Karpas-422 (cell line): ENCODE measurements at regions not wholly inside any gene's neighbourhood (a gene's known extent, or its start where the extent isn't known, plus 50 kb on each side); places are given as distances from the start of the nearest gene placed in this dataset.
"Not testable (repeated sequence)": the region's sequence is repeated elsewhere in the genome, so short reads cannot be mapped to it uniquely, and the experiment has no call there.

Source experiments
- DNase-seq: peaks from one replicate; pipeline ENCODE4 v3.0.0-alpha.2; 2015
- H2AFZ ChIP-seq: fragments of 200-600 bp; sonication (generic); 2 replicates; pipeline ENCODE4 v1.6.1; 2014; ENCODE audit warnings: antibody characterized with exemption, low read length, mixed read lengths
- H3K27ac ChIP-seq: fragments of 200-600 bp; sonication (generic); 2 replicates; pipeline ENCODE4 v1.5.1; 2014; ENCODE audit warnings: mild to moderate bottlenecking, low read length, moderate library complexity
- H3K27me3 ChIP-seq: fragments of 200-600 bp; sonication (generic); 2 replicates; pipeline ENCODE4 v1.6.1; 2014; ENCODE audit warnings: low read length, mixed read lengths
- H3K36me3 ChIP-seq: fragments of 200-600 bp; sonication (generic); 2 replicates; pipeline ENCODE4 v1.6.1; 2014; ENCODE audit warnings: low read length, mixed read lengths; ENCODE audit not compliant: insufficient read depth
- H3K4me1 ChIP-seq: fragments of 200-600 bp; sonication (generic); 2 replicates; pipeline ENCODE4 v1.6.1; 2014; ENCODE audit warnings: mild to moderate bottlenecking, low read length, mixed read lengths
- H3K4me2 ChIP-seq: fragments of 200-600 bp; sonication (generic); 2 replicates; pipeline ENCODE4 v1.6.1; 2014; ENCODE audit warnings: low read length, low read depth, mild to moderate bottlenecking; ENCODE audit not compliant: poor library complexity, severe bottlenecking
- H3K4me3 ChIP-seq: fragments of 200-600 bp; sonication (generic); 2 replicates; pipeline ENCODE4 v1.5.1; 2014; ENCODE audit warnings: mild to moderate bottlenecking, antibody characterized with exemption, low read length, mixed read lengths
- H3K79me2 ChIP-seq: fragments of 200-600 bp; sonication (generic); 2 replicates; pipeline ENCODE4 v1.6.1; 2014; ENCODE audit warnings: mild to moderate bottlenecking, low read length, mixed read lengths
- H3K9ac ChIP-seq: fragments of 200-600 bp; sonication (generic); 2 replicates; pipeline ENCODE4 v1.6.0; 2014; ENCODE audit warnings: low read length
- H3K9me2 ChIP-seq: fragments of 200-600 bp; sonication (generic), shearing (Covaris generic); replicated peaks from 2 replicates; pipeline ENCODE4 v1.6.0; 2014; ENCODE audit warnings: mild to moderate bottlenecking, low read length, moderate library complexity; ENCODE audit not compliant: insufficient read depth
- H3K9me3 ChIP-seq: fragments of 300-700, 200-600 bp; sonication (generic); 2 replicates; pipeline ENCODE4 v1.6.1; 2014; ENCODE audit warnings: low read length, mixed read lengths
- H4K20me1 ChIP-seq: fragments of 200-600 bp; sonication (generic); 2 replicates; pipeline ENCODE4 v1.6.1; 2014; ENCODE audit warnings: mild to moderate bottlenecking, antibody characterized with exemption, low read length, low read depth; ENCODE audit not compliant: insufficient read depth

- not testable (repeated sequence) for H3K9me2 ChIP-seq, H3K27ac ChIP-seq, H3K79me2 ChIP-seq, H3K4me1 ChIP-seq, H4K20me1 ChIP-seq, H2AFZ ChIP-seq, H3K36me3 ChIP-seq, H3K4me2 ChIP-seq, DNase-seq, H3K27me3 ChIP-seq, H3K9ac ChIP-seq, H3K4me3 ChIP-seq, H3K9me3 ChIP-seq
Observed at GRCh38 chr10:42236401-42236800, 402.0 kb downstream of the ZNF33B start.

DNA sequence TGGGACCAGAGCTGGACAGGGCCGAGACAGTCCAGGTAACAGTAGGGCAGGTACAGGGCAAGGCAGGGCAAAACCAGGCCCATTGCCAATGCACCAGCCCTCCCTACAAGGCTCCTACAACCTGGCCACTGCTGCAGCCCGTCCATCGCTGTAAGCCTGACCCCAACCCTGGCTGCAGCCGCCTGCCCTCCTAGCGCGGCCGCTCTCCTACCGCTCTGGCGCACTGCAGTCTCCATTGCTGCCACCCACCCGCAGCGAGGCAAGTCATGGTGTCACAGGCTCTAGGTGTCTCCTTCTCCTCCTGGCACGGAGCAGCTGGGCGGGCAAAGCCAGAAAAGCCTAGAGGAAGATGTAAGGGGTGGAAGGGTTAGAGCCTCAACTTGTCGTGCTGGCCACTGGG, 402.6 kb downstream of the ZNF33B start:
- H3K27me3 ChIP-seq = not testable (repeated sequence)

GRCh38 chr10:42235241-42235640, 403.1 kb downstream of the ZNF33B start:
- not testable (repeated sequence) for H3K27ac ChIP-seq, H3K79me2 ChIP-seq, H3K27me3 ChIP-seq, DNase-seq, H4K20me1 ChIP-seq, H3K9me3 ChIP-seq, H3K36me3 ChIP-seq, H3K4me1 ChIP-seq, H3K4me2 ChIP-seq, H3K9ac ChIP-seq, H3K4me3 ChIP-seq, H3K9me2 ChIP-seq, H2AFZ ChIP-seq

More for the DNA sequence above, 402.6 kb downstream of the ZNF33B start:
- not testable (repeated sequence) for DNase-seq, H4K20me1 ChIP-seq, H3K36me3 ChIP-seq, H3K4me3 ChIP-seq, H3K4me2 ChIP-seq, H3K4me1 ChIP-seq, H3K27ac ChIP-seq, H3K9ac ChIP-seq, H3K9me3 ChIP-seq, H2AFZ ChIP-seq, H3K79me2 ChIP-seq, H3K9me2 ChIP-seq

DNA sequence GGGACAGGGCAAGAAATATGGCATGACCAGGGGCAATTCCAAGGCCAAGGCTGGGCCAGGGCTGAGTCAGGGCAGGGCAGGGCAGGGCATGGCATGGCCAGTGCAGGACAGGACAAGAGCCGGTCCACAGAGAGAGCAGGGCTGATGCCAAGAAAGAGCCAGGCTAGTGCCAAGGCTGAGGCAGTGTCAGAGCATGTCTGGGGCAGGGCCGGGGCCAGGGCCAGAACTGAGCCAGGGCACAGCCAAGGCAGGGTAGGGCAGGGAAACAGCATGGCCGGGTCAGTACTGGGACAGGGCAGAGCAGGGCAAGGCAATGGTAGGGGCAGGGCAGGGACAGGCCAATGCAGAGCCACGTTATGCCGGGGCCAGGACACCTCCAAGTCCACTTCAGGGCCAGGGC, 403.9 kb downstream of the ZNF33B start:
- not testable (repeated sequence) for H3K9me3 ChIP-seq, H3K4me1 ChIP-seq, H3K4me2 ChIP-seq, H3K27me3 ChIP-seq, H3K27ac ChIP-seq, DNase-seq, H2AFZ ChIP-seq, H4K20me1 ChIP-seq, H3K9me2 ChIP-seq, H3K36me3 ChIP-seq, H3K79me2 ChIP-seq, H3K4me3 ChIP-seq, H3K9ac ChIP-seq

- not testable (repeated sequence) for H3K9me3 ChIP-seq, H4K20me1 ChIP-seq, H3K79me2 ChIP-seq, H3K4me2 ChIP-seq, H3K36me3 ChIP-seq, H3K4me1 ChIP-seq, H3K4me3 ChIP-seq, H3K9ac ChIP-seq, DNase-seq, H3K9me2 ChIP-seq, H3K27me3 ChIP-seq, H2AFZ ChIP-seq, H3K27ac ChIP-seq
Observed at GRCh38 chr10:42233461-42234206, 404.7 kb downstream of the ZNF33B start.

DNA sequence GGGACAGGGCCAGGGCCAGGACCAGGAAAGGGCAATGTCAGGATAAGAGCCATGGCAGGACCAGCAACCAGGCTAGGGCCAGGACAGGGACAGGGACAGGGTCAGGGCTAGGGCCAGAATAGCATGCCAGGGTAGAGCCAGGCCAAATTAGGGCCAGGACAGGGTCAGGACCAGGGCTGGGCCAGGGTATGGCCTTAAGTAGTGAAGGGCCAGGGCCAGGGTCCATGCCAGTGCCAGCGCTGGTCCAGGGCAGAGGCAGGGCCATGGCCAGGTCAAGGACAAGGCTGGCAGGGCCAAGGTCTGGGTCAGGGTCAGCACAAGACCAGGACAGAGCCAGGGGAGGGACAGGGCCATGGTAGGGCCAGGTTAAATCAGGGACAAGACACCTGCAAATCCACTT, 405.4 kb downstream of the ZNF33B start:
- not testable (repeated sequence) for H3K4me1 ChIP-seq, H2AFZ ChIP-seq, H3K4me2 ChIP-seq, H3K79me2 ChIP-seq, H3K9ac ChIP-seq, H3K27me3 ChIP-seq, H3K9me3 ChIP-seq, DNase-seq, H4K20me1 ChIP-seq, H3K4me3 ChIP-seq, H3K36me3 ChIP-seq, H3K27ac ChIP-seq, H3K9me2 ChIP-seq

- H3K27me3 ChIP-seq, H3K4me3 ChIP-seq, H3K4me2 ChIP-seq, H3K9ac ChIP-seq, H3K9me3 ChIP-seq, H3K79me2 ChIP-seq, DNase-seq, H3K27ac ChIP-seq, H3K9me2 ChIP-seq, H3K36me3 ChIP-seq, H3K4me1 ChIP-seq, H4K20me1 ChIP-seq, H2AFZ ChIP-seq: not testable (repeated sequence)
Observed at GRCh38 chr10:42230812-42231211, 407.6 kb downstream of the ZNF33B start.

- not testable (repeated sequence) for H3K79me2 ChIP-seq, H3K4me2 ChIP-seq, H3K9ac ChIP-seq, H3K4me1 ChIP-seq, DNase-seq, H3K9me2 ChIP-seq, H4K20me1 ChIP-seq, H3K9me3 ChIP-seq, H3K4me3 ChIP-seq, H3K27me3 ChIP-seq, H2AFZ ChIP-seq, H3K27ac ChIP-seq, H3K36me3 ChIP-seq
Observed at GRCh38 chr10:42230115-42230514, 408.3 kb downstream of the ZNF33B start.

GRCh38 chr10:42227859-42228258, 410.5 kb downstream of the ZNF33B start:
- not testable (repeated sequence) for H3K4me1 ChIP-seq, H3K79me2 ChIP-seq, H3K9ac ChIP-seq, H3K27ac ChIP-seq, H3K4me2 ChIP-seq, H2AFZ ChIP-seq, DNase-seq, H3K9me2 ChIP-seq, H3K27me3 ChIP-seq, H3K9me3 ChIP-seq, H4K20me1 ChIP-seq, H3K36me3 ChIP-seq, H3K4me3 ChIP-seq
